Mesodermal cell (in vitro differentiated cells): ENCODE measurements at regions not wholly inside any gene's neighbourhood (a gene's known extent, or its start where the extent isn't known, plus 50 kb on each side); places are given as distances from the start of the nearest gene placed in this dataset.

Experiments used
- H3K27ac ChIP-seq: 2 replicates; pipeline ENCODE4 v1.7.0; 2013; ENCODE audit warnings: mild to moderate bottlenecking, low read depth, low read length, moderate library complexity; ENCODE audit not compliant: severe bottlenecking
- H3K36me3 ChIP-seq: 2 replicates; pipeline ENCODE4 v1.7.1; 2013; ENCODE audit warnings: mild to moderate bottlenecking, low read length, moderate library complexity; ENCODE audit not compliant: control insufficient read depth, insufficient read depth
- H3K4me1 ChIP-seq: one replicate; pipeline ENCODE4 v1.7.1; 2013; ENCODE audit warnings: mild to moderate bottlenecking, low read length; ENCODE audit not compliant: insufficient read depth, control insufficient read depth, poor library complexity, severe bottlenecking
- H3K4me3 ChIP-seq: 2 replicates; pipeline ENCODE4 v1.7.0; 2013; ENCODE audit warnings: low read length, control low read depth, mild to moderate bottlenecking; ENCODE audit not compliant: insufficient read depth, poor library complexity, severe bottlenecking; ENCODE audit errors: extremely low read depth
- H3K9me3 ChIP-seq: 2 replicates; pipeline ENCODE4 v1.7.1; 2013; ENCODE audit warnings: mild to moderate bottlenecking, low read length, moderate library complexity; ENCODE audit not compliant: control insufficient read depth
- WGBS, 2 experiments: methylation state at CpG; one replicate each; pipeline ENCODE4 v1.1.5; 2013; ENCODE audit warnings: missing lambda C conversion rate in 2 of 2; ENCODE audit not compliant: insufficient coverage in 2 of 2; 5-methylcytosine and 5-hydroxymethylcytosine counted together

- Histone ChIP-seq H3K27ac (no peak overlapping the region), H3K36me3 (no peaks in the 10 kb centered on the region), H3K4me1 (no peaks in the 10 kb centered on the region), H3K4me3 (no peak overlapping the region), H3K9me3 (no peaks in the 10 kb centered on the region)
- WGBS, 2 experiments = 94 to 97% methylated on average over 3 to 5 of the region's 5 CpGs
Measured at GRCh38 chr2:146954544-146954943, 890.3 kb upstream of the ACVR2A start.

- Histone ChIP-seq H3K27ac (no peak overlapping the region), H3K9me3 (no peaks in the 10 kb centered on the region), H3K4me3 (no peak overlapping the region), H3K4me1 (no peaks in the 10 kb centered on the region), H3K36me3 (no peaks in the 10 kb centered on the region)
- 83 to 100% methylated on average over 2 of the region's 3 CpGs for WGBS, 2 experiments
Measured at GRCh38 chr2:146952696-146953095, 892.1 kb upstream of the ACVR2A start.

DNA sequence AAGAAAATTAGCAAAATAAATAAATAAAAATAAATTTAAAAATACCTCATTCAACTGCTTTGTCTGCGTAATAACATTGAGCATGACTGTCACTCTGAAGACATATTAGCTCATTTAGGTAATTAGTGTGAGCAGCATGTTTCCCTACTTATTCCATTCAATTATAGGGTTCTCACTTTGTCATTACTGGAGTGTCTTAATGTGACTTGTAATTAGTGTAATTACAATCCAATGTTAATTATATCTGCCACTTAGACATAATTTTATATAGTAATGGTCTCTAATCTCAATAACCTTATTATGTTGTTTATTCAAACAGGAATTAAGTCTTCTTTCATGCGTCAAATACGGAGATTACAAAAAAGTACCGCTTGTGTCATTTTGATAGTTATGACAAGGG, 893.9 kb upstream of the ACVR2A start:
- H3K4me3 ChIP-seq = no peak overlapping the region
- no peak overlapping the region for H3K27ac ChIP-seq
- no peaks in the 10 kb centered on the region for H3K4me1 ChIP-seq
- no peaks in the 10 kb centered on the region for H3K9me3 ChIP-seq
- WGBS, 2 experiments = 93 to 100% methylated on average over 3 of the region's 4 CpGs
- H3K36me3 ChIP-seq = no peaks in the 10 kb centered on the region

DNA sequence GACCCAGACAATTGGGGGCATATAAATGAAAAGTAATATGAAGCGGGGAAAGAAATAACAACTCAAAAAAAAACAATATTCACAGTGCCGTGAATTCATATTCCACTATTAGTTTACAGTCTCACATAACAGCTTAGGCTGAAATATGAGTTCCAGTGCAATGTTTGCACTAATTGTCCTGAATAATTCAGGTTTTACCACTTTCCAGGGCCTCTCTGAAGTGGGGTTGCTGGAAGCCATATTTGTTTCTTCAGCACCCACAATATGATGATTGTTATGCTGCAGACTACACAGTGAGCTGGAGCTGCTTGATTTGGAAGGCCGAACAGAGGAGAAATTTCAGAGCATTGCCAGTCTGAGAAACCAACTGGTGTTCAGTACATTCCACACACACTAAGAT, 894.5 kb upstream of the ACVR2A start:
- no peak overlapping the region for H3K4me3 ChIP-seq
- H3K4me1 ChIP-seq = no peaks in the 10 kb centered on the region
- H3K27ac ChIP-seq = no peak overlapping the region
- 100% methylated on average over 1 of the region's 3 CpGs; no CpG with 5 or more reads in 1 of the 2 experiments for WGBS, 2 experiments
- H3K36me3 ChIP-seq = no peaks in the 10 kb centered on the region
- H3K9me3 ChIP-seq = no peaks in the 10 kb centered on the region

- Histone ChIP-seq H3K36me3 (no peaks in the 10 kb centered on the region), H3K4me1 (no peaks in the 10 kb centered on the region), H3K27ac (no peak overlapping the region), H3K4me3 (no peak overlapping the region), H3K9me3 (no peaks in the 10 kb centered on the region)
- 100% methylated on average over 1 of the region's 2 CpGs; no CpG with 5 or more reads in 1 of the 2 experiments for WGBS, 2 experiments
Measured at GRCh38 chr2:146949400-146949799, 895.4 kb upstream of the ACVR2A start.

- no CpG with 5 or more reads among the region's 4 CpGs for WGBS, 2 experiments
- Histone ChIP-seq H3K27ac (no peak overlapping the region), H3K9me3 (no peaks in the 10 kb centered on the region), H3K4me3 (no peak overlapping the region), H3K4me1 (no peaks in the 10 kb centered on the region), H3K36me3 (no peaks in the 10 kb centered on the region)
Measured at GRCh38 chr2:146944601-146945000, 900.2 kb upstream of the ACVR2A start.

DNA sequence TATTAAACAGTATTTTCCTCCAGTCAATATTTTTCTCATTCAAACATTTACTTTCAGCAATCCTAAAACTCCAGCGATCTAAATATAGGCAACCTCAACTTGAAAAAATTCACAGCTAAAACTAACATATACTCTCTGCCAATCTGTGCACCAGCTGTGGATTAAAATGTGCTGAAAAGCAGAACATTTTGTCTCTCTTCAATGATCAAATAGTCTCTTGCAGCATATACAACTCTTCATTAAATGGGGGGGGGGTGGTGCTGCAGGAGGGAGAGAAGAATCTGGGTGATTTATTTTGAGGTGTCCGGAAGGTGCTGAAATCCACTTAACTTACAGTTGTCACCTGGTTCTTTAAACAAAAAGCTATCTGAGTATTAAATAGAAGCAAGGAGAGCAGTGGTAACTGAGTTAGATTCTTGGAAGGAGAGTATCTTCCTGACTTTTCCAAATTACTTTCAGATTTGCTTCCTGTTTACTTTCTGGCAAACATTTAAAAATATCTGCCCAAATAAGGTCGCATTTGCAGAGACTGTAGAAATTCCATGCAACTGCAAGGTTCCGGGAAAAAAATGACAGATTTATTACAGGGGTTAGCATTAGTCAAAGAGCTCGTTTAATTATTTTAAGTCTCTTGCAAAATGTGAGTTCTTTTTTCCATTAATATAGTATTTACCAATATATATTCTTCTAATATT, 904.7 kb upstream of the ACVR2A start:
- 76 to 77% methylated on average over 2 to 3 of the region's 5 CpGs for WGBS, 2 experiments
- Histone ChIP-seq H3K27ac (no peak overlapping the region), H3K9me3 (no peaks in the 10 kb centered on the region), H3K36me3 (no peaks in the 10 kb centered on the region), H3K4me1 (no peaks in the 10 kb centered on the region), H3K4me3 (no peak overlapping the region)

GRCh38 chr2:146934921-146935320, 909.9 kb upstream of the ACVR2A start:
- H3K36me3 ChIP-seq = no peaks in the 10 kb centered on the region
- no peak overlapping the region for H3K4me3 ChIP-seq
- no peak overlapping the region for H3K27ac ChIP-seq
- H3K9me3 ChIP-seq = no peaks in the 10 kb centered on the region
- WGBS, 2 experiments = 100% methylated on average over 1 of the region's 1 CpG; no CpG with 5 or more reads in 1 of the 2 experiments
- no peaks in the 10 kb centered on the region for H3K4me1 ChIP-seq

- WGBS, 2 experiments = 67 to 89% methylated on average over 1 of the region's 5 CpGs
- Histone ChIP-seq H3K4me3 (no peak overlapping the region), H3K9me3 (no peaks in the 10 kb centered on the region), H3K36me3 (no peaks in the 10 kb centered on the region), H3K27ac (no peak overlapping the region), H3K4me1 (no peaks in the 10 kb centered on the region)
Measured at GRCh38 chr2:146931109-146931508, 913.7 kb upstream of the ACVR2A start.

DNA sequence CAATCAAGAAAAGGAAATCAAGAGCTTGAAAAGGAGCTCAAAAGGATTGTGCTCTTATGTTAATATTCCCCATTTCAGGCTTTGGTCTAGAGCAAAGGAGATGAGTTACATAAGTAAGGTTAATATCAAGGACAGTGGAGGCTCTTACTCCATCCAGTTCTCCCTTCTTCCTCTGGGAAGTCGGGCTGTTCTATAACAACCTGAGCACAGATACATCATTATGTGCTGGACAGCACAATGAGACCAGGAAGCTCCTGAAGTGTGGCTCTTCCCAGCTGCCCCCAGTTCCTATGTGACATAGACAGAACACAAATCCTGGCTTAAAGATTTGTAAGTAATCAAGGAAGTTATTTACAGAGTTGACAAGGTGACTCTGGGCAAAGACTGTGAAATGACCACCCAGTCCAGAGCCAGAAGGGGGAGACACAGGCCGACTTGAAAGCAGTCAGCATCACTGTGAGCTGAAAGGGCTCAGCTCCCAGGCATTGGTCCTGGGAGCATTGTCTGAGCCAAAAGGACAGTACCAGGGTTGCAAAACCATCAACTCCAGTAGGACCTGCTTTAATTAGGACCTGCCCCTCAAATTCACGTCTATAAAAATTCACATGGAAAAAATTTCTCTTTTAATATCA, 917.6 kb upstream of the ACVR2A start:
- WGBS, 2 experiments = 30 to 50% methylated on average over 2 to 3 of the region's 3 CpGs
- H3K4me3 ChIP-seq = no peak overlapping the region
- H3K4me1 ChIP-seq = no peaks in the 10 kb centered on the region
- no peak overlapping the region for H3K27ac ChIP-seq
- no peaks in the 10 kb centered on the region for H3K9me3 ChIP-seq
- no peaks in the 10 kb centered on the region for H3K36me3 ChIP-seq

- Histone ChIP-seq H3K36me3 (no peaks in the 10 kb centered on the region), H3K9me3 (no peaks in the 10 kb centered on the region), H3K27ac (no peak overlapping the region), H3K4me3 (no peak overlapping the region), H3K4me1 (no peaks in the 10 kb centered on the region)
- 100% methylated on average over 2 of the region's 2 CpGs; no CpG with 5 or more reads in 1 of the 2 experiments for WGBS, 2 experiments
Measured at GRCh38 chr2:146918280-146918679, 926.5 kb upstream of the ACVR2A start.
